Fibroblast of lung (primary cell): ENCODE measurements at regions not wholly inside any gene's neighbourhood (a gene's known extent, or its start where the extent isn't known, plus 50 kb on each side); places are given as distances from the start of the nearest gene placed in this dataset.

Source experiments
- CTCF ChIP-seq, 2 donors: IDR thresholded peaks in 1 of 2; conservative IDR thresholded peaks in 1 of 2; 1 replicate in 1 of 2; 2 replicates in 1 of 2; pipeline ENCODE4 v1.5.1; 2011 to 2012; ENCODE audit warnings: low read length in 2 of 2, control low read depth in 1 of 2, inconsistent platforms in 1 of 2, low read depth in 1 of 2, mild to moderate bottlenecking in 1 of 2
- EZH2 ChIP-seq: IDR thresholded peaks from 2 replicates; pipeline ENCODE4 v1.5.1; 2012; ENCODE audit warnings: low read length, control low read depth, mild to moderate bottlenecking; ENCODE audit errors: missing control alignments

- no peak for TF ChIP-seq CTCF (conservative IDR thresholded peaks at IDR 0.05 in 1 of 2, IDR thresholded peaks at IDR 0.05 in 1 of 2; ENCODE audit: low read depth in 1 of 2, low read length in 2 of 2)
- no peak for TF ChIP-seq EZH2
These were observed 644.5 kb downstream of the KCTD16 start for GRCh38 chr5:144815131-144815530.
